DND-41 (cell line): ENCODE measurements at regions not wholly inside any gene's neighbourhood (a gene's known extent, or its start where the extent isn't known, plus 50 kb on each side); places are given as distances from the start of the nearest gene placed in this dataset.

Experiments used
- ATAC-seq: fragments of 200-7000 bp; cut with Tn5 transposase; 3 replicates; pipeline ENCODE4 v1.9.1; 2021; ENCODE audit warnings: low read depth; ENCODE audit not compliant: insufficient read depth
- DNase-seq: peaks from one replicate; pipeline ENCODE4 v3.0.0-alpha.2; 2020
- H2AFZ ChIP-seq: 2 replicates; pipeline ENCODE4 v1.6.0; 2012; ENCODE audit warnings: low read depth, low read length
- H3K27ac ChIP-seq: 2 replicates; pipeline ENCODE4 v1.5.1; 2012; ENCODE audit warnings: low read length, inconsistent platforms
- H3K27me3 ChIP-seq: fragments of 200-600 bp; sonication (generic); 2 replicates; pipeline ENCODE4 v1.6.0; 2012; ENCODE audit warnings: low read length, mild to moderate bottlenecking, inconsistent platforms; ENCODE audit not compliant: insufficient read depth, poor library complexity
- H3K36me3 ChIP-seq: 2 replicates; pipeline ENCODE4 v1.5.1; 2012; ENCODE audit warnings: low read length, inconsistent platforms; ENCODE audit not compliant: insufficient read depth
- H3K4me1 ChIP-seq: 2 replicates; pipeline ENCODE4 v1.5.1; 2012; ENCODE audit warnings: mild to moderate bottlenecking, low read length; ENCODE audit not compliant: insufficient read depth
- H3K4me2 ChIP-seq: 2 replicates; pipeline ENCODE4 v1.6.0; 2012; ENCODE audit warnings: mild to moderate bottlenecking, moderate library complexity, low read length, inconsistent platforms; ENCODE audit not compliant: insufficient read depth
- H3K4me3 ChIP-seq, 2 experiments: fragments of 200-600 bp in 1 of 2; shearing (Covaris generic) in 1 of 2; 2 replicates each; pipeline ENCODE4 v1.5.1; 2012 to 2016; ENCODE audit warnings: inconsistent platforms in 2 of 2, low read length in 2 of 2, mild to moderate bottlenecking in 2 of 2, low read depth in 1 of 2, moderate library complexity in 1 of 2
- H3K79me2 ChIP-seq: 2 replicates; pipeline ENCODE4 v1.6.0; 2012; ENCODE audit warnings: low read length, inconsistent platforms; ENCODE audit not compliant: insufficient read depth
- H3K9ac ChIP-seq: 2 replicates; pipeline ENCODE4 v1.6.0; 2012; ENCODE audit warnings: low read depth, mild to moderate bottlenecking, inconsistent platforms, low read length, moderate library complexity
- H3K9me3 ChIP-seq: 2 replicates; pipeline ENCODE4 v1.5.1; 2012; ENCODE audit warnings: low read length, moderate library complexity, mild to moderate bottlenecking, inconsistent platforms; ENCODE audit not compliant: insufficient read depth, severe bottlenecking
- H4K20me1 ChIP-seq: 2 replicates; pipeline ENCODE4 v1.6.0; 2012; ENCODE audit warnings: low read length; ENCODE audit not compliant: insufficient read depth
- EZH2 ChIP-seq: IDR thresholded peaks from 3 replicates; pipeline ENCODE4 v1.6.1; 2012; ENCODE audit warnings: borderline replicate concordance, low read depth, mild to moderate bottlenecking, moderate library complexity, low read length, inconsistent platforms; ENCODE audit not compliant: severe bottlenecking
- TF ChIP-seq, protein P1 (sequence below): IDR thresholded peaks from 2 replicates; pipeline ENCODE4 v1.5.1; 2012; ENCODE audit warnings: borderline replicate concordance, low read length, moderate library complexity, mild to moderate bottlenecking; ENCODE audit not compliant: poor library complexity, severe bottlenecking; ENCODE audit errors: extremely low read depth

DNA sequence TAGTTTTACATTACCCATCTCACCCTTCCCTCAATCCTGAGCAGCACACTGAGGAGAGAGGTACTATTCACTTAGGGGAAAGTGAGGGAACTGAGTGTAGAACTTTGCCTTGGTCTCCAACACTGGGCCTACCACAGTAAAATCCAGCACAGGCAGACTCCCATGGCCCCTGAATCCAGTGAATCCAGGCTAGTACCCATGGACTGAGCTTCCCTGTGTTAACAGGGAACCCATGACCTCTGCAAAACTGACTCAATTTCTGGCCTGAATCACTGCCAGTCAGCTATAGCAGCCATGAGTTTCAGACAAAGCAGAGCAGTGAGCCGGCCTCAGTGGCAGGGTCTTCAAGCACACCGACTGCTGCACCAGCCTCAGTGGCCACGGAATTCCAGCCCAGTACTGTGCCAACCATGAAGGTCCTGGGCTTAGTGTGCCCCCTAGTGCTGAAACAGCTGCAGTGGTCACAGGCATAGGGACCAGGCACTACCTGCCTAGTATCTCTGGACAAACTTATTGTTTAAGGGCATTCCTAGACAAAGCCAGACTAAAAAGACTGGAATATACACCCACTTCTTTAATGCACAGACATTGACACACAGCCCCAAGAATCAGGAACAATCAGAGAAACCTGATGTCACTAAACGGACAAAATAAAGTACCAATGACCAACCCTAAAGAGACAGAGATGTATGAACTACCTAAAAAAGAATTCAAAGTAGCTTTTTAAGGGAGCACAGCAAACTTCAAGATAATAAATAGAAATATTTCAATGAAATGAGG lies 127.4 kb upstream of the RPL34 start:
- H3K27ac ChIP-seq: peak overlapping the region; percentile 32

DNA sequence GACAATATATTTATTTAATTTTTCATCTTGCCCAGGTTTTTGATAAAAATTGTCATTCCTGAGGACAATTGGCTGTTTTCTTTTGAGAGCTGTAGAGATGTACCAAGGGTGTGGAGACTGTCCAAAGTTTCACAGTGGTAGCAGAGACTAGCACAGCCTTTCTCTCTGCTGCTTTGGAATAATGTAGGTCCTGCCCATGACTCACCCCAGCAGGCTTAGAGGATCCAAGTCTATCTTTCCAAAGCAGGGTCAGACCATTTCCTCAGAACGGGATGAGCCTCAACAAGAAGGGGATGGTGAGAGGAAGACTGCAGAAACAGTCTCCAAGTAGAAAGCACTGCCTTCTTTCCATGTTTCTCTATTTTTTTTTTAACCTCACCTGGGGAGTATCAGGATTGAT lies 131.5 kb upstream of the RPL34 start:
- Histone ChIP-seq H3K79me2 (no peaks in the 10 kb centered on the region), H3K27ac (no peak overlapping the region), H3K9ac (no peak overlapping the region), H3K27me3 (no peaks in the 10 kb centered on the region), H2AFZ (no peak overlapping the region), H3K4me1 (peaks cover 39% of the 10 kb centered on the region), H3K9me3 (peaks cover 12% of the 10 kb centered on the region), H3K4me2 (no peak overlapping the region), H4K20me1 (no peaks in the 10 kb centered on the region), H3K4me3 (no peak overlapping the region), H3K36me3 (no peaks in the 10 kb centered on the region)
- DNase-seq (no peak), ATAC-seq (no peak)
- TF ChIP-seq EZH2: no peak
- TF ChIP-seq, protein P1, sequence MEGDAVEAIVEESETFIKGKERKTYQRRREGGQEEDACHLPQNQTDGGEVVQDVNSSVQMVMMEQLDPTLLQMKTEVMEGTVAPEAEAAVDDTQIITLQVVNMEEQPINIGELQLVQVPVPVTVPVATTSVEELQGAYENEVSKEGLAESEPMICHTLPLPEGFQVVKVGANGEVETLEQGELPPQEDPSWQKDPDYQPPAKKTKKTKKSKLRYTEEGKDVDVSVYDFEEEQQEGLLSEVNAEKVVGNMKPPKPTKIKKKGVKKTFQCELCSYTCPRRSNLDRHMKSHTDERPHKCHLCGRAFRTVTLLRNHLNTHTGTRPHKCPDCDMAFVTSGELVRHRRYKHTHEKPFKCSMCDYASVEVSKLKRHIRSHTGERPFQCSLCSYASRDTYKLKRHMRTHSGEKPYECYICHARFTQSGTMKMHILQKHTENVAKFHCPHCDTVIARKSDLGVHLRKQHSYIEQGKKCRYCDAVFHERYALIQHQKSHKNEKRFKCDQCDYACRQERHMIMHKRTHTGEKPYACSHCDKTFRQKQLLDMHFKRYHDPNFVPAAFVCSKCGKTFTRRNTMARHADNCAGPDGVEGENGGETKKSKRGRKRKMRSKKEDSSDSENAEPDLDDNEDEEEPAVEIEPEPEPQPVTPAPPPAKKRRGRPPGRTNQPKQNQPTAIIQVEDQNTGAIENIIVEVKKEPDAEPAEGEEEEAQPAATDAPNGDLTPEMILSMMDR: no peak

More for the DNA sequence above, 127.4 kb upstream of the RPL34 start:
- DNase-seq (peak; percentile 50), ATAC-seq (peak; percentile 82)
- Histone ChIP-seq H3K27me3 (no peaks in the 10 kb centered on the region), H3K4me3 (no peak overlapping the region), H4K20me1 (no peaks in the 10 kb centered on the region), H3K4me2 (no peak overlapping the region), H3K36me3 (no peaks in the 10 kb centered on the region), H3K79me2 (no peaks in the 10 kb centered on the region), H3K4me1 (peaks cover 10% of the 10 kb centered on the region), H3K9ac (no peak overlapping the region), H2AFZ (no peak overlapping the region), H3K9me3 (peaks cover 20% of the 10 kb centered on the region)
- no peak for TF ChIP-seq EZH2
- TF ChIP-seq, protein P1: peak; percentile 75

DNA sequence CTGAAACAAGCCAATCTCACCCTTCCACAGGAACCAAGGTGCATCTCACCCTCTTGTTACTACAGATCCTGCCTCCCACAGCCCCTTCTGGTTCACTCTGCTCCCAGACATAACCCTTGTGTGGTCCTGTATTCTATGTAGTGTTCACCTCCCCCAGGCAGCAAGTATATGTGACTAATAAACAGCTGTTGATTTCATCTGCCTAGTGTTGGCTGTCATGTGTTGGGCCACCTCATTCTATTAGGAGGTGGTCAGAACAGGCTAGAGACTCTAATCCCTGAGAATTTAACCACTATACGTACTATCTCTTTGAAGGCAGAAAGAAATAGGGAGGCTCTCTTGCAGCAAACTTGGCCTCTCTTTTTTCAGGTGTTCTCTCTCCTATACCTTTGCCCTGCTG lies 134.3 kb upstream of the RPL34 start:
- no peak for DNase-seq
- H3K4me3 ChIP-seq: no peak overlapping the region
- no peaks in the 10 kb centered on the region for H3K79me2 ChIP-seq
- H3K9me3 ChIP-seq: no peaks in the 10 kb centered on the region
- H2AFZ ChIP-seq: no peak overlapping the region
- H3K36me3 ChIP-seq: no peaks in the 10 kb centered on the region
- H3K27me3 ChIP-seq: no peaks in the 10 kb centered on the region
- H3K4me2 ChIP-seq: no peak overlapping the region
- H3K9ac ChIP-seq: no peak overlapping the region
- peak overlapping the region; percentile 94 for H3K27ac ChIP-seq
- no peak for ATAC-seq
- peaks cover 57% of the 10 kb centered on the region for H3K4me1 ChIP-seq
- TF ChIP-seq, protein P1: no peak
- no peak for TF ChIP-seq EZH2
- H4K20me1 ChIP-seq: no peaks in the 10 kb centered on the region
